ENCODE measurements at regions not wholly inside any gene's neighbourhood (a gene's known extent, or its start where the extent isn't known, plus 50 kb on each side); places are given as distances from the start of the nearest gene placed in this dataset.

DNA sequence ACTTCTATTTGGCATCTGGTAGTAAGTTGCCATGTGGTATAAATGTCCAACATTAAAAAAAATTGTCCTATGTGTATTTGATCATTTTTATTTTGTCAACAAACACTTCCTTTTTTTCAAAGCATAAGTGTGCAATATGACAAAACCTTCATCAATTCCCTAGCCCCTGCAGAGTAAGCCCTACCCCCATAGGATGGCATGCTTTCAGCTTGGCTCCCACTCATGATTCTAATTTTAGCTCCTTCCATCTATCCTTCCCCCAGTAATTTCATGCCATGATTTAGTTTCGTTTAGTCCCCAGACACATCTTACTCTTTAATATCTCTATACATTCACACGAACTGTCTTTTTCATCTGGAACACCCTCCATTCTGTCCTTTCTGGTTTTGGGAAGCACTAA lies 250.6 kb upstream of the RAG2 start:
- no peak for DNase-seq
- no peak overlapping the region for H3K4me2 ChIP-seq (ENCODE audit: low read depth, low read length, poor library complexity, severe bottlenecking)
- no peaks in the 10 kb centered on the region for H3K4me1 ChIP-seq (ENCODE audit: low read length)
- no peaks in the 10 kb centered on the region for H3K9me2 ChIP-seq (replicated peaks; ENCODE audit: insufficient read depth, low read length)
- H4K20me1 ChIP-seq (ENCODE audit: insufficient read depth, low read depth, low read length) = no peaks in the 10 kb centered on the region
- H3K27me3 ChIP-seq (ENCODE audit: low read length) = no peaks in the 10 kb centered on the region
- H3K36me3 ChIP-seq (ENCODE audit: insufficient read depth, low read length) = no peaks in the 10 kb centered on the region
- no peak overlapping the region for H2AFZ ChIP-seq (ENCODE audit: low read length)
- no peak overlapping the region for H3K4me3 ChIP-seq (ENCODE audit: low read length)
- H3K9me3 ChIP-seq (ENCODE audit: low read length) = no peaks in the 10 kb centered on the region
- no peaks in the 10 kb centered on the region for H3K79me2 ChIP-seq (ENCODE audit: low read length)
- no peak overlapping the region for H3K9ac ChIP-seq (ENCODE audit: low read length)
- H3K27ac ChIP-seq (ENCODE audit: low read length) = no peak overlapping the region

DNA sequence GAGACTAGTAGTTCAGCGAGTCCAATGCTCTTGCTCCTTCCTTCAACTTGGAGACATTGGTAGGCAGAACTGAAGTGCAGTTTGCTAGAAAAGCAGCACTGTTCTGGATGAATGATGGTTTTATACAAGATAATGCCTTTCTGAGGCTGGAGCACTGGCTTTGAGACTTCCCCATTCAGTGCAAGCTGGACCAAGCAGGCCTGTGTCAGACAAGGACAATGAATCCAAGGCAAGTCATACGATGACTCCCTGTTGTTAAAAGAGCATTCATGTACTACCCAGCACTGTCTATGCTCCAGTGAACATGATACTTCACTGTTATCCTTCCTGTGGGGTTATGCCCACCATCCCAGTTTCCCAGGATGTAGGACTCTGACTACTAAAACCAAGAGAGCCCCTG lies 242.3 kb upstream of the RAG2 start:
- no peaks in the 10 kb centered on the region for H3K36me3 ChIP-seq (ENCODE audit: insufficient read depth, low read length)
- H3K4me3 ChIP-seq (ENCODE audit: low read length) = no peak overlapping the region

DNA sequence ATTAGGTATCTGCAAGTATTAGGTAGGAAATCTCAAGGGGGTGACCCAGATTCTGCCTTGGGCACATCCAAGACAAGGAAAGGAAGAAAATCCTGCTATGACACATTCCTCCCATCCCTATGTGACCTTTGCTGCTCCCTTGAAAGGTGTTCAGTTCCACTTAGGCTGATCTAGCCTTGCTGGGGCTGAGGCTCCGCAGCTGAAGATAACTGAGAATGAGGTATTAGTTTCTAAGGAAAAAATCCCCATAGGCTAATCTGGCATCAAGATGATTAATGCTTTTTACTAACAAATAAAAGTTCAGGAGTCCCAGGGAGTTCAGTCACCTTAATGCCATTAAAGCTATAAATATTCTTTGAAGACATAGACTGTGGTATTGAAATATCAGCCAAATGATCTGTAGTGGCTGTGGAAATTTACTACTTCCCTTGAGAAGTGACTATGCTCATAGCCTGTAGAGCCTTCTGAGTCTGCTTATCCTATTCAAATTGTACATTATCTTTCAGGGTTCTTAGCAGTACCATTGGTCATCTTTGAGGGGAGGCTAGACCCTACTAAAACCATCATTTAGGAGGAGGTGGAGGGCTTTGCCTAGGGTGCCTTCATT lies 239.9 kb upstream of the RAG2 start:
- no peak overlapping the region for H3K4me3 ChIP-seq (ENCODE audit: low read length)
- H2AFZ ChIP-seq (ENCODE audit: low read length) = no peak overlapping the region
- H3K4me2 ChIP-seq (ENCODE audit: low read depth, low read length, poor library complexity, severe bottlenecking) = no peak overlapping the region
- no peak overlapping the region for H3K27ac ChIP-seq (ENCODE audit: low read length)
- no peak overlapping the region for H3K9ac ChIP-seq (ENCODE audit: low read length)
- DNase-seq = no peak
- no peaks in the 10 kb centered on the region for H4K20me1 ChIP-seq (ENCODE audit: insufficient read depth, low read depth, low read length)
- H3K9me3 ChIP-seq (ENCODE audit: low read length) = no peaks in the 10 kb centered on the region; the same call in 1 of the 2 replicates
- H3K27me3 ChIP-seq (ENCODE audit: low read length) = no peaks in the 10 kb centered on the region
- no peaks in the 10 kb centered on the region for H3K36me3 ChIP-seq (ENCODE audit: insufficient read depth, low read length)
- no peaks in the 10 kb centered on the region for H3K79me2 ChIP-seq (ENCODE audit: low read length)
- H3K9me2 ChIP-seq (replicated peaks; ENCODE audit: insufficient read depth, low read length) = 0 out of 2 replicates have a peak, but pooled peaks cover 5% of the 10 kb centered on the region
- H3K4me1 ChIP-seq (ENCODE audit: low read length) = no peaks in the 10 kb centered on the region

More for the DNA sequence above, 242.3 kb upstream of the RAG2 start:
- H4K20me1 ChIP-seq (ENCODE audit: insufficient read depth, low read depth, low read length) = no peaks in the 10 kb centered on the region
- no peak for DNase-seq
- no peak overlapping the region for H2AFZ ChIP-seq (ENCODE audit: low read length)
- no peaks in the 10 kb centered on the region for H3K9me2 ChIP-seq (replicated peaks; ENCODE audit: insufficient read depth, low read length)
- no peak overlapping the region for H3K27ac ChIP-seq (ENCODE audit: low read length)
- H3K27me3 ChIP-seq (ENCODE audit: low read length) = no peaks in the 10 kb centered on the region
- H3K4me2 ChIP-seq (ENCODE audit: low read depth, low read length, poor library complexity, severe bottlenecking) = no peak overlapping the region
- no peaks in the 10 kb centered on the region for H3K4me1 ChIP-seq (ENCODE audit: low read length)
- no peaks in the 10 kb centered on the region for H3K79me2 ChIP-seq (ENCODE audit: low read length)
- no peak overlapping the region for H3K9ac ChIP-seq (ENCODE audit: low read length)
- H3K9me3 ChIP-seq (ENCODE audit: low read length) = no peaks in the 10 kb centered on the region; the same call in 1 of the 2 replicates

DNA sequence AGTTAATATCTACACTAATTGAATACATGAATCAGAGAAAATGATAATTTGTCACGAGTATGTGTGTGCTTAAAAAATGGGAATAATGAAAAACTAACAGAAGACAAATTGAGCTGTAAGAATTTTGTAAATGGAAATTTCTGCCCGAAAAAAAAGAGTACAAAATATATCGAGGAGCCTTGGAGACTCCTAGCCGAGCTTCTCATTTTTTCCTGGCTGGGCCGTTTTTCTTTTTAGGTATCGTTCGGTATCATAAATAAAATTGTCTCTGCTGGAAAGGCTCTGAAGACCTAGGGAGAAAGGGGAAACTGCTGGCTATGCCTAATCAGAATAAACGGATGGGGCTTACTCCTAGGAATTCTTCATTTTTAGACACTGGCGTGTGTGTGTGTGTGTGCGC lies 227.2 kb upstream of the RAG2 start:
- H3K4me2 ChIP-seq (ENCODE audit: low read depth, low read length, poor library complexity, severe bottlenecking) = no peak overlapping the region
- no peaks in the 10 kb centered on the region for H3K9me3 ChIP-seq (ENCODE audit: low read length)
- no peak overlapping the region for H3K27ac ChIP-seq (ENCODE audit: low read length)
- no peak overlapping the region for H2AFZ ChIP-seq (ENCODE audit: low read length)
- no peaks in the 10 kb centered on the region for H4K20me1 ChIP-seq (ENCODE audit: insufficient read depth, low read depth, low read length)
- H3K4me1 ChIP-seq (ENCODE audit: low read length) = no peaks in the 10 kb centered on the region
- H3K9me2 ChIP-seq (replicated peaks; ENCODE audit: insufficient read depth, low read length) = no peaks in the 10 kb centered on the region; the same call in 1 of the 2 replicates
- no peaks in the 10 kb centered on the region for H3K36me3 ChIP-seq (ENCODE audit: insufficient read depth, low read length)
- no peaks in the 10 kb centered on the region for H3K79me2 ChIP-seq (ENCODE audit: low read length)
- DNase-seq = no peak
- no peaks in the 10 kb centered on the region for H3K27me3 ChIP-seq (ENCODE audit: low read length)
- no peak overlapping the region for H3K9ac ChIP-seq (ENCODE audit: low read length)
- no peak overlapping the region for H3K4me3 ChIP-seq (ENCODE audit: low read length)

- Histone ChIP-seq H3K27ac (ENCODE audit: low read length) (no peak overlapping the region), H3K36me3 (ENCODE audit: insufficient read depth, low read length) (no peaks in the 10 kb centered on the region), H2AFZ (ENCODE audit: low read length) (no peak overlapping the region), H4K20me1 (ENCODE audit: insufficient read depth, low read depth, low read length) (no peaks in the 10 kb centered on the region), H3K9ac (ENCODE audit: low read length) (no peak overlapping the region), H3K27me3 (ENCODE audit: low read length) (no peaks in the 10 kb centered on the region), H3K4me2 (ENCODE audit: low read depth, low read length, poor library complexity, severe bottlenecking) (no peak overlapping the region), H3K9me2 (replicated peaks; ENCODE audit: insufficient read depth, low read length) (no peaks in the 10 kb centered on the region; the same call in 1 of the 2 replicates), H3K4me3 (ENCODE audit: low read length) (no peak overlapping the region), H3K4me1 (ENCODE audit: low read length) (no peaks in the 10 kb centered on the region), H3K9me3 (ENCODE audit: low read length) (no peaks in the 10 kb centered on the region), H3K79me2 (ENCODE audit: low read length) (no peaks in the 10 kb centered on the region)
- DNase-seq = no peak
These were observed 226.3 kb upstream of the RAG2 start for GRCh38 chr11:36824349-36824748.

GRCh38 chr11:36822829-36823228 lies 224.8 kb upstream of the RAG2 start:
- H3K9ac ChIP-seq (ENCODE audit: low read length) = no peak overlapping the region
- no peaks in the 10 kb centered on the region for H3K36me3 ChIP-seq (ENCODE audit: insufficient read depth, low read length)
- no peak for DNase-seq
- no peak overlapping the region for H3K4me2 ChIP-seq (ENCODE audit: low read depth, low read length, poor library complexity, severe bottlenecking)
- H3K4me1 ChIP-seq (ENCODE audit: low read length) = no peaks in the 10 kb centered on the region
- H3K9me2 ChIP-seq (replicated peaks; ENCODE audit: insufficient read depth, low read length) = no peaks in the 10 kb centered on the region; the same call in 1 of the 2 replicates
- H4K20me1 ChIP-seq (ENCODE audit: insufficient read depth, low read depth, low read length) = no peaks in the 10 kb centered on the region
- no peaks in the 10 kb centered on the region for H3K9me3 ChIP-seq (ENCODE audit: low read length)
- no peak overlapping the region for H3K4me3 ChIP-seq (ENCODE audit: low read length)
- H3K79me2 ChIP-seq (ENCODE audit: low read length) = no peaks in the 10 kb centered on the region
- H2AFZ ChIP-seq (ENCODE audit: low read length) = no peak overlapping the region
- no peak overlapping the region for H3K27ac ChIP-seq (ENCODE audit: low read length)
- H3K27me3 ChIP-seq (ENCODE audit: low read length) = no peaks in the 10 kb centered on the region

DNA sequence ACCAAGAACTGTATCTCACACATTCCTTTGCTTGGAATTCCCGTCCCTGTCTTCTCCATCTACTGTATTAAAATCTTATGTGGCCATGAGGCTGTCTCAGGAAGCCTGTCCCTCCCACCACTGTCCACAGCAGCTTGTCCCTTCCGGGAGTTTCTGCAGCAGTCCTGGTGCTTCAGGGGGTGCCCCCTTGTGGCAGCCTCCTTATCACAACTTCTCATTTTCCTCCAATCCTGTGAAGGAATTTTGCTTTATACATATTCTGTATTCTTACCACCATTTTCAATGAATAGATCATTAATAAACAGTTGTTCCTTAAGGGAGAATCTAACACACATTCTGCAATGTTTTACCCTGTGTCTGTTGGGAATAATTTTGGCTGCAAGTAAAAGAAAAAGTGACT lies 220.4 kb upstream of the RAG2 start:
- H3K4me2 ChIP-seq (ENCODE audit: low read depth, low read length, poor library complexity, severe bottlenecking) = no peak overlapping the region
- H3K9ac ChIP-seq (ENCODE audit: low read length) = no peak overlapping the region

DNA sequence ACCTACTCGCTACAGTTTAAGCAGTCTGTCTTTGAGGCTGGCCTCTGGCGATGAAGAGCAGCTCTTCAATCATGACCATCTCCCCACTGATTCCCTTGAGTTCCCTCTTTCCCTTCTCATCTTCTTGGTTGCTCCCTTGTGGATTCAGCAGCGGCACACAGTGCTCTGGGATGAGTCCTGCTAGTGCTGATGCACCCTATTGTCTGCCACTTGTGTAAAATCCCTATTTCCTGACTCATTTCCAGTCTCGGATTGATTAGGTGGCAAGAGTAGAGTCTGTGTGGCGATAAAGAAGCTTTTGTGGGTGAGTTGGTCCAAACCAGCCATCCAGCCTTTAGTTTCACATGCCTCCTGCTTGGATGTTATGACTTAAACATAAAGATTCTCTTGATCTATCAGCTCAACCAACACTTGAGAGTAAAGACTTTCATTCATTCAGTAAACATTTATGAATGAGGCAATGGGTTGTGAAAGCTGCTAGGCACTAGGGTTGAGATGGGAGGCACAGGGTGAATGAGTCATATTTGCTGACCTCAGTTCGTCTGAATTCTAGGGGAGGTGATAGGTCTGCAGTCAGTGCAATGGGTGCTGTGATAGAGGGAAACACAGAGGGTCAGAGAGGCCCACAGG lies 219.4 kb upstream of the RAG2 start:
- H4K20me1 ChIP-seq (ENCODE audit: insufficient read depth, low read depth, low read length) = no peaks in the 10 kb centered on the region
- no peaks in the 10 kb centered on the region for H3K9me3 ChIP-seq (ENCODE audit: low read length)
- H3K36me3 ChIP-seq (ENCODE audit: insufficient read depth, low read length) = no peaks in the 10 kb centered on the region
- H3K4me1 ChIP-seq (ENCODE audit: low read length) = no peaks in the 10 kb centered on the region
- no peaks in the 10 kb centered on the region for H3K79me2 ChIP-seq (ENCODE audit: low read length)
- no peak overlapping the region for H3K4me3 ChIP-seq (ENCODE audit: low read length)
- no peak overlapping the region for H3K9ac ChIP-seq (ENCODE audit: low read length)
- H2AFZ ChIP-seq (ENCODE audit: low read length) = no peak overlapping the region
- H3K27ac ChIP-seq (ENCODE audit: low read length) = no peak overlapping the region
- no peaks in the 10 kb centered on the region; the same call in 1 of the 2 replicates for H3K9me2 ChIP-seq (replicated peaks; ENCODE audit: insufficient read depth, low read length)
- no peak overlapping the region for H3K4me2 ChIP-seq (ENCODE audit: low read depth, low read length, poor library complexity, severe bottlenecking)
- no peaks in the 10 kb centered on the region for H3K27me3 ChIP-seq (ENCODE audit: low read length)
- no peak for DNase-seq

More for the DNA sequence above, 220.4 kb upstream of the RAG2 start:
- H3K4me1 ChIP-seq (ENCODE audit: low read length) = no peaks in the 10 kb centered on the region
- H3K27me3 ChIP-seq (ENCODE audit: low read length) = no peaks in the 10 kb centered on the region
- H3K27ac ChIP-seq (ENCODE audit: low read length) = no peak overlapping the region
- no peaks in the 10 kb centered on the region for H3K79me2 ChIP-seq (ENCODE audit: low read length)
- H3K36me3 ChIP-seq (ENCODE audit: insufficient read depth, low read length) = no peaks in the 10 kb centered on the region
- no peaks in the 10 kb centered on the region for H3K9me3 ChIP-seq (ENCODE audit: low read length)
- no peak overlapping the region for H2AFZ ChIP-seq (ENCODE audit: low read length)
- H3K4me3 ChIP-seq (ENCODE audit: low read length) = no peak overlapping the region
- no peak for DNase-seq
- H3K9me2 ChIP-seq (replicated peaks; ENCODE audit: insufficient read depth, low read length) = no peaks in the 10 kb centered on the region; the same call in 1 of the 2 replicates
- H4K20me1 ChIP-seq (ENCODE audit: insufficient read depth, low read depth, low read length) = no peaks in the 10 kb centered on the region
